ENCODE measurements at regions not wholly inside any gene's neighbourhood (a gene's known extent, or its start where the extent isn't known, plus 50 kb on each side); places are given as distances from the start of the nearest gene placed in this dataset.

- intact Hi-C loops (cut with DNase I), result no loop called here
- Histone ChIP-seq H3K36me3 (no peaks in the 10 kb centered on the region), H3K4me1 (peaks cover 0 to 7% of the 10 kb centered on the region in 2 donors), H3K4me3 (replicated peaks in 1 of 3) (no peak overlapping the region), H3K27ac (no peak overlapping the region), H3K9me3 (no peaks in the 10 kb centered on the region), H3K27me3 (no peaks in the 10 kb centered on the region)
- no peak for DNase-seq
- 49 to 60% methylated on average over 4 of the region's 4 CpGs for WGBS, 2 donors
- TF ChIP-seq CTCF (IDR thresholded peaks at IDR 0.05) (no peak), POLR2A (IDR thresholded peaks at IDR 0.05) (no peak)
Measured at GRCh38 chr14:30317729-30318128, 241.2 kb upstream of the G2E3 start.

GRCh38 chr14:30322819-30323218, 236.1 kb upstream of the G2E3 start:
- 81 to 87% methylated on average over 1 of the region's 1 CpG for WGBS, 2 donors
- Histone ChIP-seq H3K4me1 (no peaks in the 10 kb centered on the region), H3K36me3 (no peaks in the 10 kb centered on the region), H3K27ac (no peak overlapping the region), H3K27me3 (no peaks in the 10 kb centered on the region), H3K4me3 (replicated peaks in 1 of 3) (no peak overlapping the region), H3K9me3 (no peaks in the 10 kb centered on the region)
- no peak for DNase-seq
- intact Hi-C loops (cut with DNase I), result no loop called here
- no peak for TF ChIP-seq POLR2A (IDR thresholded peaks at IDR 0.05)
- TF ChIP-seq CTCF (IDR thresholded peaks at IDR 0.05), result no peak

GRCh38 chr14:30330033-30330432, 228.9 kb upstream of the G2E3 start:
- 94 to 96% methylated on average over 6 of the region's 6 CpGs for WGBS, 2 donors
- H3K4me3 ChIP-seq (replicated peaks in 1 of 3), result no peak overlapping the region
- no peaks in the 10 kb centered on the region for H3K36me3 ChIP-seq
- TF ChIP-seq POLR2A (IDR thresholded peaks at IDR 0.05) (no peak), CTCF (IDR thresholded peaks at IDR 0.05) (no peak)
- intact Hi-C loops (cut with DNase I), result no loop called here
- H3K9me3 ChIP-seq, result no peaks in the 10 kb centered on the region
- no peak for DNase-seq
- no peaks in the 10 kb centered on the region for H3K4me1 ChIP-seq
- H3K27ac ChIP-seq, result no peak overlapping the region
- no peaks in the 10 kb centered on the region for H3K27me3 ChIP-seq

GRCh38 chr14:30330445-30330844, 228.5 kb upstream of the G2E3 start:
- intact Hi-C loops (cut with DNase I), result no loop called here

GRCh38 chr14:30331030-30331429, 227.9 kb upstream of the G2E3 start:
- no peaks in the 10 kb centered on the region for H3K27me3 ChIP-seq
- no peak for DNase-seq
- intact Hi-C loops (cut with DNase I), result no loop called here
- H3K9me3 ChIP-seq, result no peaks in the 10 kb centered on the region
- no peaks in the 10 kb centered on the region for H3K4me1 ChIP-seq
- H3K27ac ChIP-seq, result no peak overlapping the region
- TF ChIP-seq CTCF (IDR thresholded peaks at IDR 0.05) (no peak), POLR2A (IDR thresholded peaks at IDR 0.05) (no peak)
- no peak overlapping the region for H3K4me3 ChIP-seq (replicated peaks in 1 of 3)
- H3K36me3 ChIP-seq, result no peaks in the 10 kb centered on the region

More at GRCh38 chr14:30330445-30330844, 228.5 kb upstream of the G2E3 start:
- DNase-seq, result no peak
- Histone ChIP-seq H3K36me3 (no peaks in the 10 kb centered on the region), H3K27me3 (no peaks in the 10 kb centered on the region), H3K4me3 (replicated peaks in 1 of 3) (no peak overlapping the region), H3K4me1 (no peaks in the 10 kb centered on the region), H3K9me3 (no peaks in the 10 kb centered on the region), H3K27ac (no peak overlapping the region)
- TF ChIP-seq CTCF (IDR thresholded peaks at IDR 0.05) (peak in 4 of 6 experiments; percentile 6 to 30 (median 16)), POLR2A (IDR thresholded peaks at IDR 0.05) (no peak)
